HepG2 (cell line): ENCODE measurements at regions not wholly inside any gene's neighbourhood (a gene's known extent, or its start where the extent isn't known, plus 50 kb on each side); places are given as distances from the start of the nearest gene placed in this dataset.

Source experiments
- ATAC-seq: fragments of 200-7000 bp; cut with Tn5 transposase; 3 replicates; pipeline ENCODE4 v1.9.1; 2020; ENCODE audit warnings: mild to moderate bottlenecking, moderate library complexity
- BruUV-seq: library from RNA; stranded (reverse); fragments of 400-500 nt; replicated peaks from 2 replicates; lab custom pipeline; 2021; lab: Mats Ljungman, UMichigan
- CTCF ChIA-PET: fragments of 300-600 bp; formaldehyde crosslinking; extraction: SDS; loops from one replicate; lab custom pipeline; 2021; ENCODE audit warnings: low total read pairs, inconsistent platforms, low intra/inter-chr PET ratio; lab: Yijun Ruan, JAX
- POLR2A ChIA-PET: fragments of 350-600 bp; sonication (Branson Sonifier 250); formaldehyde crosslinking; loops from one replicate; lab custom pipeline; 2020; ENCODE audit warnings: antibody characterized with exemption, inconsistent platforms; lab: Yijun Ruan, JAX
- DNase-seq: peaks from one replicate; pipeline ENCODE4 v3.0.0-alpha.2; 2015; ENCODE audit warnings: low spot score
- FAIRE-seq: peaks from 3 replicates; lab custom pipeline; 2011; peaks lifted over from hg19 to GRCh38; lab: Jason Lieb, UNC
- H2AFZ ChIP-seq: one replicate; pipeline ENCODE4 v1.6.1; 2011; ENCODE audit warnings: low read length, inconsistent platforms
- H3K27ac ChIP-seq: fragments of 300-600 bp; 3 replicates; pipeline ENCODE4 v1.8.0; 2011; ENCODE audit warnings: mixed run types, mild to moderate bottlenecking, mixed read lengths, low read length, inconsistent platforms; ENCODE audit not compliant: insufficient read depth; ENCODE audit errors: extremely low read length
- H3K27me3 ChIP-seq, 2 experiments: fragments of 200-600 bp in 1 of 2; 2 replicates in 1 of 2; 3 replicates in 1 of 2; pipeline versions ENCODE4 v1.6.0 to v1.8.0; 2011; ENCODE audit warnings: low read length in 2 of 2, mild to moderate bottlenecking in 2 of 2, moderate library complexity in 2 of 2, inconsistent platforms in 1 of 2; ENCODE audit not compliant: insufficient read depth in 2 of 2, control insufficient read depth in 1 of 2
- H3K36me3 ChIP-seq, 2 experiments: fragments of 200-600 bp in 1 of 2; replicated peaks in 1 of 2; 2 replicates in 1 of 2; 3 replicates in 1 of 2; pipeline versions ENCODE4 v1.5.1 to v1.8.0; 2011; ENCODE audit warnings: low read length in 2 of 2, inconsistent platforms in 1 of 2; ENCODE audit not compliant: insufficient read depth in 2 of 2, control insufficient read depth in 1 of 2
- H3K4me1 ChIP-seq: 2 replicates; pipeline ENCODE4 v1.5.1; 2012; ENCODE audit warnings: low read length, inconsistent platforms; ENCODE audit not compliant: insufficient read depth
- H3K4me2 ChIP-seq: 2 replicates; pipeline ENCODE4 v1.6.0; 2011; ENCODE audit warnings: low read depth, low read length, inconsistent platforms
- H3K4me3 ChIP-seq, 3 experiments: fragments of 200-600 bp in 1 of 3; sonication (generic), shearing (Covaris generic) in 1 of 3; replicated peaks in 1 of 3; 2 replicates each; pipeline ENCODE4 v1.5.1; 2011 to 2016; ENCODE audit warnings: low read length in 3 of 3, inconsistent platforms in 2 of 3, low read depth in 2 of 3, mild to moderate bottlenecking in 2 of 3, control low read depth in 1 of 3, mixed read lengths in 1 of 3; ENCODE audit not compliant: insufficient read depth in 1 of 3
- H3K79me2 ChIP-seq: one replicate; pipeline ENCODE4 v1.6.1; 2011; ENCODE audit warnings: low read length, inconsistent platforms; ENCODE audit not compliant: insufficient read depth
- H3K9ac ChIP-seq: 2 replicates; pipeline ENCODE4 v1.6.0; 2011; ENCODE audit warnings: mild to moderate bottlenecking, low read depth, low read length, inconsistent platforms; ENCODE audit not compliant: insufficient read depth
- H3K9me3 ChIP-seq: 2 replicates; pipeline ENCODE4 v1.5.1; 2012; ENCODE audit warnings: mild to moderate bottlenecking, low read length
- H4K20me1 ChIP-seq: 2 replicates; pipeline ENCODE4 v1.6.0; 2011; ENCODE audit warnings: inconsistent platforms, mild to moderate bottlenecking, low read length, moderate library complexity; ENCODE audit not compliant: insufficient read depth
- JUND ChIP-seq: sonication (generic); formaldehyde crosslinking; IDR thresholded peaks from 2 replicates; pipeline ENCODE4 v1.8.0; 2022; ENCODE audit warnings: mild to moderate bottlenecking, missing genetic modification reagents
- NCOA2 ChIP-seq: sonication (generic); formaldehyde crosslinking; IDR thresholded peaks from 2 replicates; pipeline ENCODE4 v1.8.0; 2022; ENCODE audit warnings: inconsistent platforms
- NFKBIZ ChIP-seq: IDR thresholded peaks from 2 replicates; pipeline ENCODE4 v1.6.1; 2018; ENCODE audit warnings: missing genetic modification reagents, missing compliant biosample characterization
- PLRG1 ChIP-seq: fragments of 450-650 bp; conservative IDR thresholded peaks from 2 replicates; pipeline ENCODE4 v1.6.1; 2016
- RAD51 ChIP-seq: fragments of 450-650 bp; IDR thresholded peaks from 2 replicates; pipeline ENCODE4 v1.6.1; 2016; ENCODE audit warnings: borderline replicate concordance
- RBM22 ChIP-seq: fragments of 200-400 bp; formaldehyde crosslinking; optimal IDR thresholded peaks from 2 replicates; pipeline ENCODE3; 2017; ENCODE audit warnings: mild to moderate bottlenecking, low read length, moderate library complexity
- REPIN1 ChIP-seq: sonication (generic); formaldehyde crosslinking; IDR thresholded peaks from 2 replicates; pipeline ENCODE4 v1.8.0; 2022; ENCODE audit warnings: missing genetic modification reagents, low read depth, mild to moderate bottlenecking, borderline replicate concordance
- SMARCE1 ChIP-seq: fragments of 450-650 bp; IDR thresholded peaks from 2 replicates; pipeline ENCODE4 v1.6.1; 2017; ENCODE audit warnings: borderline replicate concordance
- TCF12 ChIP-seq, 2 experiments: fragments of 450-650 bp in 1 of 2; sonication (generic) in 1 of 2; formaldehyde crosslinking in 1 of 2; IDR thresholded peaks; 2 replicates each; pipeline versions ENCODE4 v1.6.1 to v1.8.0; 2017 to 2022; ENCODE audit warnings: antibody characterized with exemption in 1 of 2, mild to moderate bottlenecking in 1 of 2, missing genetic modification reagents in 1 of 2, moderate library complexity in 1 of 2
- THYN1 ChIP-seq: sonication (generic); formaldehyde crosslinking; IDR thresholded peaks from 2 replicates; pipeline ENCODE4 v1.8.1; 2023; ENCODE audit warnings: low read depth, mild to moderate bottlenecking, moderate library complexity, missing genetic modification reagents, borderline replicate concordance
- ZBTB38 ChIP-seq: sonication (generic); formaldehyde crosslinking; IDR thresholded peaks from 2 replicates; pipeline ENCODE4 v1.5.1; 2020; ENCODE audit warnings: mild to moderate bottlenecking, missing genetic modification reagents
- ZNF430 ChIP-seq: sonication (generic); formaldehyde crosslinking; IDR thresholded peaks from 2 replicates; pipeline ENCODE4 v1.9.0; 2021; ENCODE audit warnings: mild to moderate bottlenecking, missing genetic modification reagents
- ZNF572 ChIP-seq: sonication (generic); formaldehyde crosslinking; IDR thresholded peaks from 2 replicates; pipeline ENCODE4 v1.5.1; 2020; ENCODE audit warnings: mild to moderate bottlenecking, missing genetic modification reagents
- ZNF577 ChIP-seq: sonication (generic); formaldehyde crosslinking; IDR thresholded peaks from 2 replicates; pipeline ENCODE4 v1.4.0; 2020; ENCODE audit warnings: mild to moderate bottlenecking, low read depth, missing genetic modification reagents, borderline replicate concordance
- ZNF644 ChIP-seq: IDR thresholded peaks from 2 replicates; pipeline ENCODE4 v1.6.1; 2016; ENCODE audit warnings: low read depth
- ZNF772 ChIP-seq: sonication (generic); formaldehyde crosslinking; IDR thresholded peaks from 2 replicates; pipeline ENCODE4 v1.5.0; 2020; ENCODE audit warnings: mild to moderate bottlenecking, missing genetic modification reagents
- ZNF784 ChIP-seq: sonication (generic); formaldehyde crosslinking; IDR thresholded peaks from 2 replicates; pipeline ENCODE4 v1.5.1; 2020; ENCODE audit warnings: missing genetic modification reagents, mild to moderate bottlenecking, borderline replicate concordance
- ZNF883 ChIP-seq: sonication (generic); formaldehyde crosslinking; IDR thresholded peaks from 2 replicates; pipeline ENCODE4 v1.5.1; 2020; ENCODE audit warnings: mild to moderate bottlenecking, missing genetic modification reagents; ENCODE audit errors: not compliant biosample characterization
- whole genome bisulfite sequencing: methylation state at CpG from one replicate; pipeline ENCODE4 v1.1.6; 2017; ENCODE audit warnings: low lambda C conversion rate; 5-methylcytosine and 5-hydroxymethylcytosine counted together
- in situ Hi-C: cut with HindIII; loops from 2 replicates; pipeline ENCODE4 v1.10.0; 2017; ENCODE audit warnings: low pct_unique_long_range_greater_than_20kb; ENCODE audit not compliant: extremely low pct_ligation_motif_present
- intact Hi-C: fragments of 100-400 bp; cut with micrococcal nuclease; formaldehyde crosslinking; loops from one replicate; pipeline ENCODE4 v1.10.0; 2022; ENCODE audit not compliant: unreplicated experiment
- TF ChIP-seq, protein P1 (sequence below): sonication (generic); formaldehyde crosslinking; IDR thresholded peaks from 2 replicates; pipeline ENCODE4 v1.8.1; 2023; ENCODE audit warnings: missing genetic modification reagents, inconsistent platforms, borderline replicate concordance

GRCh38 chr20:24261351-24261750, 208.1 kb upstream of the SYNDIG1 start:
- no peaks in the 10 kb centered on the region for H3K79me2 ChIP-seq
- intact Hi-C loops, result no loop called here
- H3K9me3 ChIP-seq, result no peaks in the 10 kb centered on the region
- WGBS, result 0% methylated on average over 3 of the region's 3 CpGs
- no peak overlapping the region for H2AFZ ChIP-seq
- DNase-seq (no peak), FAIRE-seq (no peak), ATAC-seq (no peak)
- in situ Hi-C loops, result no loop called here
- no peak overlapping the region for H3K4me2 ChIP-seq
- H4K20me1 ChIP-seq, result no peaks in the 10 kb centered on the region
- H3K36me3 ChIP-seq, result no peaks in the 10 kb centered on the region
- no TSS peak for BruUV-seq
- H3K27ac ChIP-seq, result no peak overlapping the region
- peaks cover 0 to under 1% of the 10 kb centered on the region in 2 experiments; a peak in 1 of 5 replicates for H3K27me3 ChIP-seq
- CTCF ChIA-PET, result no interaction called here
- no peak overlapping the region for H3K9ac ChIP-seq
- no peaks in the 10 kb centered on the region for H3K4me1 ChIP-seq
- POLR2A ChIA-PET, result no interaction called here
- TF ChIP-seq ZNF772 (CRISPR knock-in tag) (no peak), NCOA2 (CRISPR knock-in tag) (no peak), REPIN1 (CRISPR knock-in tag) (no peak), ZNF572 (CRISPR knock-in tag) (no peak), ZNF644 (CRISPR knock-in tag) (no peak), TCF12 (IDR thresholded peaks at IDR 0.05) (no peak), TCF12 (CRISPR knock-in tag; IDR thresholded peaks at IDR 0.05) (no peak), ZNF883 (CRISPR knock-in tag) (no peak), ZNF577 (CRISPR knock-in tag) (no peak), NFKBIZ (CRISPR knock-in tag) (no peak), RAD51 (no peak), THYN1 (CRISPR knock-in tag) (no peak), SMARCE1 (no peak), ZNF784 (no peak), RBM22 (no peak), PLRG1 (no peak), ZBTB38 (no peak), ZNF430 (CRISPR knock-in tag) (no peak), JUND (CRISPR knock-in tag) (no peak)
- TF ChIP-seq, protein P1, sequence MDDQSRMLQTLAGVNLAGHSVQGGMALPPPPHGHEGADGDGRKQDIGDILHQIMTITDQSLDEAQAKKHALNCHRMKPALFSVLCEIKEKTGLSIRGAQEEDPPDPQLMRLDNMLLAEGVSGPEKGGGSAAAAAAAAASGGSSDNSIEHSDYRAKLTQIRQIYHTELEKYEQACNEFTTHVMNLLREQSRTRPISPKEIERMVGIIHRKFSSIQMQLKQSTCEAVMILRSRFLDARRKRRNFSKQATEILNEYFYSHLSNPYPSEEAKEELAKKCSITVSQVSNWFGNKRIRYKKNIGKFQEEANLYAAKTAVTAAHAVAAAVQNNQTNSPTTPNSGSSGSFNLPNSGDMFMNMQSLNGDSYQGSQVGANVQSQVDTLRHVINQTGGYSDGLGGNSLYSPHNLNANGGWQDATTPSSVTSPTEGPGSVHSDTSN (CRISPR knock-in tag), result no peak
- no peak overlapping the region for H3K4me3 ChIP-seq
